Neural progenitor cell (in vitro differentiated cells): ENCODE measurements at regions not wholly inside any gene's neighbourhood (a gene's known extent, or its start where the extent isn't known, plus 50 kb on each side); places are given as distances from the start of the nearest gene placed in this dataset.
A peak's percentile ranks its signal among the peaks of the same experiment; 100 is the strongest.

ENCODE experiments used
- DNase-seq: peaks from one replicate; pipeline ENCODE4 v3.0.0-alpha.2; 2016; ENCODE audit warnings: low spot score
- H2AFZ ChIP-seq: fragments of 200-600 bp; sonication (generic); replicated peaks from 2 replicates; pipeline ENCODE4 v1.6.1; 2016; ENCODE audit warnings: antibody characterized with exemption
- H3F3A ChIP-seq: fragments of 200-600 bp; sonication (generic); 2 replicates; pipeline ENCODE4 v1.6.1; 2016; ENCODE audit warnings: antibody characterized with exemption, low read depth
- H3K27ac ChIP-seq: fragments of 200-600 bp; sonication (generic); 2 replicates; pipeline ENCODE4 v1.5.1; 2016; ENCODE audit warnings: mild to moderate bottlenecking
- H3K27me3 ChIP-seq: fragments of 200-600 bp; sonication (generic); 2 replicates; pipeline ENCODE4 v1.6.1; 2016; ENCODE audit warnings: mild to moderate bottlenecking, moderate library complexity
- H3K36me3 ChIP-seq: fragments of 200-600 bp; sonication (generic); 2 replicates; pipeline ENCODE4 v1.5.1; 2016
- H3K4me1 ChIP-seq: fragments of 200-600 bp; sonication (generic); 2 replicates; pipeline ENCODE4 v1.6.1; 2016; ENCODE audit warnings: mixed run types
- H3K4me2 ChIP-seq: fragments of 200-600 bp; sonication (generic); 2 replicates; pipeline ENCODE4 v1.6.1; 2016
- H3K4me3 ChIP-seq: fragments of 200-600 bp; sonication (generic); 2 replicates; pipeline ENCODE4 v1.5.1; 2016
- H3K79me2 ChIP-seq: fragments of 200-600 bp; sonication (generic); 2 replicates; pipeline ENCODE4 v1.6.1; 2016; ENCODE audit warnings: low read depth
- H3K9ac ChIP-seq: fragments of 200-600 bp; sonication (generic); 2 replicates; pipeline ENCODE4 v1.6.1; 2016
- H3K9me3 ChIP-seq: fragments of 200-600 bp; sonication (generic); 2 replicates; pipeline ENCODE4 v1.5.1; 2016; ENCODE audit warnings: low read depth
- H4K20me1 ChIP-seq: fragments of 200-600 bp; sonication (generic); 2 replicates; pipeline ENCODE4 v1.6.1; 2016; ENCODE audit warnings: low read depth
- H3K27ac Mint-ChIP-seq: 3 replicates; pipeline ENCODE4 v1.8.0; 2021; ENCODE audit warnings: mixed read lengths
- H3K27me3 Mint-ChIP-seq: 2 replicates; pipeline ENCODE4 v1.8.0; 2022; ENCODE audit warnings: low read depth, mild to moderate bottlenecking, inconsistent platforms, moderate library complexity, mixed read lengths; ENCODE audit not compliant: insufficient read depth
- H3K36me3 Mint-ChIP-seq: 3 replicates; pipeline ENCODE4 v1.8.0; 2021; ENCODE audit warnings: mixed read lengths
- H3K4me1 Mint-ChIP-seq: 3 replicates; pipeline ENCODE4 v1.8.0; 2021; ENCODE audit warnings: mixed read lengths
- H3K4me3 Mint-ChIP-seq: 3 replicates; pipeline ENCODE4 v1.8.0; 2021; ENCODE audit warnings: mild to moderate bottlenecking, moderate library complexity, mixed read lengths
- H3K9me3 Mint-ChIP-seq: 3 replicates; pipeline ENCODE4 v1.8.0; 2020; ENCODE audit warnings: mixed read lengths
- EZH2 ChIP-seq: fragments of 200-600 bp; sonication (generic); IDR thresholded peaks from 2 replicates; pipeline ENCODE4 v1.6.1; 2017; ENCODE audit warnings: antibody characterized with exemption, mild to moderate bottlenecking, moderate library complexity
- EZH2phosphoT487 ChIP-seq: fragments of 200-600 bp; sonication (generic); IDR thresholded peaks from 2 replicates; pipeline ENCODE4 v1.6.1; 2017; ENCODE audit warnings: antibody characterized with exemption
- TF ChIP-seq, protein P1 (sequence below): fragments of 200-600 bp; sonication (generic); IDR thresholded peaks from 2 replicates; pipeline ENCODE4 v1.5.1; 2017; ENCODE audit warnings: antibody characterized with exemption, mild to moderate bottlenecking

DNA sequence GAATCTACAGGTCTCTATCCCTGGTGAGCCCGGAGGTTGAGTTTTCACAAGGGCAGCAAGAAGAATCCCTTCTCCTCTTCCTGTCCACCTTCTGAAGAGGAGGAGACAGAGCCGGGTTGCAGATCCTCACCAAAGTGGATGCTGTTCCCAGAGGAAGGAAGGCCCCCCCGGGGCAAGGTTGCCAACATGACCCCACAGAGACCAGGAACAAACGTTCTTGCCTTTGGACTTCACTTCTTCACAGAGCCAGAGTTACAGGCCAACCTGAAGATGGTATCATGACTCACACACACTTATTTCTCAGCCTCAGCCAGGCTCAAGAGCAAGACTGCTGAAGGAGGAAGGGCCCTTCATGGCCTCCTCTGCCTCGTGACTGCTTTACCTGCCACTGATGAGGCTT is 384.3 kb downstream of the CD83 start:
- peaks cover 1% of the 10 kb centered on the region for H3K9me3 Mint-ChIP-seq
- H3K27ac Mint-ChIP-seq = peak overlapping the region; percentile 92
- Histone ChIP-seq H4K20me1 (peaks cover 2% of the 10 kb centered on the region), H3K4me2 (peak overlapping the region; percentile 58), H3K4me1 (peaks cover 32% of the 10 kb centered on the region), H3K79me2 (no peaks in the 10 kb centered on the region), H3F3A (peaks cover 29% of the 10 kb centered on the region), H3K36me3 (no peaks in the 10 kb centered on the region), H3K4me3 (peak overlapping the region; percentile 10), H3K9ac (no peak overlapping the region), H3K27ac (peak overlapping the region; percentile 72), H2AFZ (no peak overlapping the region), H3K27me3 (no peaks in the 10 kb centered on the region), H3K9me3 (no peaks in the 10 kb centered on the region)
- peaks cover 64% of the 10 kb centered on the region for H3K4me1 Mint-ChIP-seq
- H3K27me3 Mint-ChIP-seq = peaks cover 20% of the 10 kb centered on the region
- TF ChIP-seq EZH2 = no peak
- TF ChIP-seq, protein P1, sequence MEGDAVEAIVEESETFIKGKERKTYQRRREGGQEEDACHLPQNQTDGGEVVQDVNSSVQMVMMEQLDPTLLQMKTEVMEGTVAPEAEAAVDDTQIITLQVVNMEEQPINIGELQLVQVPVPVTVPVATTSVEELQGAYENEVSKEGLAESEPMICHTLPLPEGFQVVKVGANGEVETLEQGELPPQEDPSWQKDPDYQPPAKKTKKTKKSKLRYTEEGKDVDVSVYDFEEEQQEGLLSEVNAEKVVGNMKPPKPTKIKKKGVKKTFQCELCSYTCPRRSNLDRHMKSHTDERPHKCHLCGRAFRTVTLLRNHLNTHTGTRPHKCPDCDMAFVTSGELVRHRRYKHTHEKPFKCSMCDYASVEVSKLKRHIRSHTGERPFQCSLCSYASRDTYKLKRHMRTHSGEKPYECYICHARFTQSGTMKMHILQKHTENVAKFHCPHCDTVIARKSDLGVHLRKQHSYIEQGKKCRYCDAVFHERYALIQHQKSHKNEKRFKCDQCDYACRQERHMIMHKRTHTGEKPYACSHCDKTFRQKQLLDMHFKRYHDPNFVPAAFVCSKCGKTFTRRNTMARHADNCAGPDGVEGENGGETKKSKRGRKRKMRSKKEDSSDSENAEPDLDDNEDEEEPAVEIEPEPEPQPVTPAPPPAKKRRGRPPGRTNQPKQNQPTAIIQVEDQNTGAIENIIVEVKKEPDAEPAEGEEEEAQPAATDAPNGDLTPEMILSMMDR = no peak
- TF ChIP-seq EZH2phosphoT487 = no peak
- H3K36me3 Mint-ChIP-seq = no peaks in the 10 kb centered on the region
- peak overlapping the region; percentile 46 for H3K4me3 Mint-ChIP-seq
- no peak for DNase-seq

DNA sequence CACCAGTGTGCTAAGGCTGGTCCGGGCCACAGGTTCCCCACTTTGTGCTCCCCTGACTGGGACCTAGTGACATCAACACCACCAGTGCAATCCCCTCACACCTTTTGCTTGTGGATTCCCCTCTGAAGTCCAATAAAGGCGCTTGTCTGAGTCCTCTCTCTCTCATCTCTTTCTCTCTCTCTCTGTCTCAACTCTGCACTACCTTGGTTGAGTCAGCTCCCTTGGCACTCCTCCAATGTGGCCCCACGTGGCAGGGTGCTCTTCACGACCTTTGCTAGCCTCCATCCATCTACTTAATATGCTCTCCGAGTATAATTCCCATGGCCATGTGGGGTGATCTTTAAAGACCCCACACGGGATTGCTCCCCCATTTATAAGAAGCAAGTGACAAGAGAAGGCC is 385.0 kb downstream of the CD83 start:
- peaks cover 32% of the 10 kb centered on the region for H3K4me1 ChIP-seq
- H3K9me3 Mint-ChIP-seq = no peaks in the 10 kb centered on the region
- H3K4me2 ChIP-seq = no peak overlapping the region
- H3K79me2 ChIP-seq = no peaks in the 10 kb centered on the region
- H3F3A ChIP-seq = peaks cover 29% of the 10 kb centered on the region
- no peaks in the 10 kb centered on the region for H3K27me3 ChIP-seq
- H2AFZ ChIP-seq = no peak overlapping the region
- peak overlapping the region; percentile 30 for H3K4me3 Mint-ChIP-seq
- DNase-seq = no peak
- TF ChIP-seq, protein P1 = no peak
- TF ChIP-seq EZH2phosphoT487 (no peak), EZH2 (no peak)
- peaks cover 67% of the 10 kb centered on the region for H3K4me1 Mint-ChIP-seq
- H3K27ac ChIP-seq = no peak overlapping the region
- H3K36me3 Mint-ChIP-seq = no peaks in the 10 kb centered on the region
- no peaks in the 10 kb centered on the region for H3K36me3 ChIP-seq
- H3K9me3 ChIP-seq = no peaks in the 10 kb centered on the region
- H3K4me3 ChIP-seq = no peak overlapping the region
- peaks cover 2% of the 10 kb centered on the region for H4K20me1 ChIP-seq
- H3K9ac ChIP-seq = no peak overlapping the region
- H3K27me3 Mint-ChIP-seq = peaks cover 20% of the 10 kb centered on the region
- H3K27ac Mint-ChIP-seq = peak overlapping the region; percentile 1

DNA sequence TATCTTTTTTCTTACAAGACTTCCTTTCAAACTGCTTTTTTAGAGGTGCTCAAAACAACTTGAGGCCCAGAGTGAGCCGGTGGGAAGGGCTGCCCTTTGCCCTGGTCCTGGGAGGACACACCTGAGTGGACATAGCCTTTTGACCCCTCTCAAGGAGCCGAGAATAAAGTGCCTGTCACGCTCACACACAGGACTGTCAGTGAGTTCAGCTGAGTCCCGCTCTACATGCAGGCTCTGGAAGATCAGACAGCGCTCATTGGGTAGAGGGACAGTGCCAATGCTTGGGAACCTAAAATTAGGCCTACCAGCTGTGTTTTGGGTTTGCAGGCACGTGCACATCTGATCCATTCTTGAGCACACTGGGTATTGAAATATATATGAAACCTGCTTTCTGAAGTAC is 387.8 kb downstream of the CD83 start:
- Histone ChIP-seq H3K9me3 (no peaks in the 10 kb centered on the region), H3F3A (peaks cover 21% of the 10 kb centered on the region), H3K4me2 (no peak overlapping the region), H3K36me3 (no peaks in the 10 kb centered on the region), H3K27ac (no peak overlapping the region), H2AFZ (no peak overlapping the region), H3K79me2 (no peaks in the 10 kb centered on the region), H3K27me3 (no peaks in the 10 kb centered on the region), H3K4me3 (no peak overlapping the region), H3K4me1 (peaks cover 20% of the 10 kb centered on the region), H3K9ac (no peak overlapping the region), H4K20me1 (peaks cover 2% of the 10 kb centered on the region)
- Mint-ChIP-seq H3K9me3 (peaks cover 6% of the 10 kb centered on the region), H3K4me3 (no peak overlapping the region), H3K36me3 (no peaks in the 10 kb centered on the region), H3K27me3 (peaks cover 15% of the 10 kb centered on the region), H3K27ac (no peak overlapping the region), H3K4me1 (peaks cover 52% of the 10 kb centered on the region)
- DNase-seq = no peak
- TF ChIP-seq, protein P1 = no peak
- TF ChIP-seq EZH2phosphoT487 = no peak
- TF ChIP-seq EZH2 = no peak
